ENCODE measurements at regions not wholly inside any gene's neighbourhood (a gene's known extent, or its start where the extent isn't known, plus 50 kb on each side); places are given as distances from the start of the nearest gene placed in this dataset.

- POLR2A ChIA-PET = interaction anchor here (2.0 kb wide), 1 partner anchor 536 kb away, joined by 7 read pairs; no protein-coding TSS in a partner anchor
- FAIRE-seq = peak; percentile 85
- CTCF ChIA-PET = interaction anchor here (0.7 to 2.4 kb wide), 22 partner anchors 10 to 1542 kb away, joined by 3 to 24 read pairs (median 4); no protein-coding TSS in a partner anchor
- TF ChIP-seq JUN (IDR thresholded peaks at IDR 0.05; ENCODE audit: borderline replicate concordance, insufficient read depth, insufficient read length, low read depth) = no peak
- no peak for TF ChIP-seq MAX (IDR thresholded peaks at IDR 0.05; ENCODE audit: insufficient read depth, insufficient read length)
- no peak for TF ChIP-seq GATA2 (IDR thresholded peaks at IDR 0.05; ENCODE audit: insufficient read depth, insufficient read length, low read depth, low read length)
- TF ChIP-seq, protein P1, sequence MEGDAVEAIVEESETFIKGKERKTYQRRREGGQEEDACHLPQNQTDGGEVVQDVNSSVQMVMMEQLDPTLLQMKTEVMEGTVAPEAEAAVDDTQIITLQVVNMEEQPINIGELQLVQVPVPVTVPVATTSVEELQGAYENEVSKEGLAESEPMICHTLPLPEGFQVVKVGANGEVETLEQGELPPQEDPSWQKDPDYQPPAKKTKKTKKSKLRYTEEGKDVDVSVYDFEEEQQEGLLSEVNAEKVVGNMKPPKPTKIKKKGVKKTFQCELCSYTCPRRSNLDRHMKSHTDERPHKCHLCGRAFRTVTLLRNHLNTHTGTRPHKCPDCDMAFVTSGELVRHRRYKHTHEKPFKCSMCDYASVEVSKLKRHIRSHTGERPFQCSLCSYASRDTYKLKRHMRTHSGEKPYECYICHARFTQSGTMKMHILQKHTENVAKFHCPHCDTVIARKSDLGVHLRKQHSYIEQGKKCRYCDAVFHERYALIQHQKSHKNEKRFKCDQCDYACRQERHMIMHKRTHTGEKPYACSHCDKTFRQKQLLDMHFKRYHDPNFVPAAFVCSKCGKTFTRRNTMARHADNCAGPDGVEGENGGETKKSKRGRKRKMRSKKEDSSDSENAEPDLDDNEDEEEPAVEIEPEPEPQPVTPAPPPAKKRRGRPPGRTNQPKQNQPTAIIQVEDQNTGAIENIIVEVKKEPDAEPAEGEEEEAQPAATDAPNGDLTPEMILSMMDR (IDR thresholded peaks at IDR 0.05; ENCODE audit: extremely low read depth in 1 of 2, insufficient read depth in 1 of 2, low read depth in 1 of 2, low read length in 2 of 2) = peak; percentile 86 to 87
- no peak for TF ChIP-seq FOS (IDR thresholded peaks at IDR 0.05; ENCODE audit: borderline replicate concordance, insufficient read depth, low read length)
- TF ChIP-seq EZH2 (IDR thresholded peaks at IDR 0.05; ENCODE audit: borderline replicate concordance, low read depth, low read length, severe bottlenecking) = no peak
- Histone ChIP-seq H3K79me2 (ENCODE audit: control insufficient read depth, insufficient read depth, low read length) (no peaks in the 10 kb centered on the region), H2AFZ (ENCODE audit: low read depth, low read length) (no peak overlapping the region), H3K36me3 (ENCODE audit: control insufficient read depth in 2 of 2, extremely low read depth in 1 of 2, insufficient read depth in 2 of 2, low read length in 2 of 2) (no peaks in the 10 kb centered on the region), H3K4me2 (ENCODE audit: insufficient read depth, low read length) (peak overlapping the region; percentile 69), H3K9me1 (replicated peaks; ENCODE audit: control insufficient read depth, extremely low read depth, insufficient read depth, low read length) (no peaks in the 10 kb centered on the region), H3K4me3 (replicated peaks in 1 of 3; ENCODE audit: insufficient read depth in 1 of 3, low read depth in 1 of 3, low read length in 3 of 3) (no peak overlapping the region), H3K4me1 (ENCODE audit: control insufficient read depth, extremely low read depth, insufficient read depth, low read length) (peaks cover 11% of the 10 kb centered on the region), H3K27me3 (ENCODE audit: control insufficient read depth in 2 of 2, insufficient read depth in 2 of 2, low read length in 2 of 2) (no peaks in the 10 kb centered on the region), H3K9me3 (replicated peaks; ENCODE audit: control insufficient read depth, insufficient read depth, low read length) (no peaks in the 10 kb centered on the region), H4K20me1 (replicated peaks; ENCODE audit: control insufficient read depth, extremely low read depth, insufficient read depth, low read length) (no peaks in the 10 kb centered on the region), H3K9ac (replicated peaks; ENCODE audit: extremely low read depth, insufficient read depth, low read length) (peak overlapping the region; percentile 72), H3K27ac (ENCODE audit: insufficient read depth, low read depth, low read length) (peak overlapping the region; percentile 80)
- BruUV-seq (replicated peaks) = no TSS peak
- DNase-seq (ENCODE audit: low read depth, low spot score) = peak; percentile 78
- dilution Hi-C loops (cut with MboI; ENCODE audit: extremely low pct_ligation_motif_present, low sequenced_read_pairs) = no loop called here
- intact Hi-C loops (cut with micrococcal nuclease) = loop anchor here (1.0 to 10.0 kb wide), 4 partner anchors 42 to 1417 kb away; no protein-coding TSS in a partner anchor
Observed at GRCh38 chr10:3239066-3239919, 66.7 kb upstream of the PITRM1 start.
